Spleen (tissue), 7 donors: ENCODE measurements at regions not wholly inside any gene's neighbourhood (a gene's known extent, or its start where the extent isn't known, plus 50 kb on each side); places are given as distances from the start of the nearest gene placed in this dataset.

Experiments used
- POLR2A ChIP-seq, 3 donors: fragments of 450-650 bp; IDR thresholded peaks; one replicate each; pipeline ENCODE4 v1.5.1; 2017; ENCODE audit warnings: antibody characterized with exemption in 3 of 3, mild to moderate bottlenecking in 1 of 3
- POLR2AphosphoS5 ChIP-seq, 3 donors: sonication (generic); formaldehyde crosslinking; IDR thresholded peaks; one replicate each; pipeline ENCODE4 v1.5.1; 2017; ENCODE audit warnings: antibody characterized with exemption in 3 of 3
- TF ChIP-seq, protein P1 (sequence below), 11 experiments: fragments of 200-600 bp in 7 of 11; fragments of 450-650 bp in 4 of 11; sonication (generic) in 4 of 11; IDR thresholded peaks in 8 of 11; conservative IDR thresholded peaks in 3 of 11; 1 replicate in 7 of 11; 2 replicates in 4 of 11; pipeline versions ENCODE4 v1.4.0 to v1.8.0; 2016 to 2021; ENCODE audit warnings: antibody characterized with exemption in 11 of 11, inconsistent platforms in 4 of 11, mild to moderate bottlenecking in 1 of 11
- donor health status: DM: no; HTN: no; CAD: no; lungs with moderate emphysema.
- donor health status: DM: no; HTN: no; CAD: no.
- donor health status: DM: no; HTN: no; CAD: no.

DNA sequence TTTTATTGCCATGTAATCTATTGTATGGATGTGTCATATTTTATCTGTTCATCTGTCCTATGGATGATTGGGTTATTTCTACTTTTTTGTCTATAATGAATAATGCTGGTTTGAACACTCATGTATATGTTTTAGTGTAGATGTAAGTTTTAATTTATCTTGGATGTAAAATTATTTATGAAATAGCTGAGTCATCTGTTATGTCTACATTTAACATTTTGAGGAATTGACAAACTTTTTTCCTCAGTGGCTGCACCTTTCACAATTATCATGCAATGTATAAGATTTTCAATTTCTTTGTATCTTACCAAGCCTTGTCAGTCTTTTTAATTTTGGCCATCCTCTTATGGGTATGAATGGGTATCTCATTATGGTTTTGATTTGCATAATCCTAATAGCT is 666.4 kb downstream of the DIPK2A start:
- TF ChIP-seq, protein P1, sequence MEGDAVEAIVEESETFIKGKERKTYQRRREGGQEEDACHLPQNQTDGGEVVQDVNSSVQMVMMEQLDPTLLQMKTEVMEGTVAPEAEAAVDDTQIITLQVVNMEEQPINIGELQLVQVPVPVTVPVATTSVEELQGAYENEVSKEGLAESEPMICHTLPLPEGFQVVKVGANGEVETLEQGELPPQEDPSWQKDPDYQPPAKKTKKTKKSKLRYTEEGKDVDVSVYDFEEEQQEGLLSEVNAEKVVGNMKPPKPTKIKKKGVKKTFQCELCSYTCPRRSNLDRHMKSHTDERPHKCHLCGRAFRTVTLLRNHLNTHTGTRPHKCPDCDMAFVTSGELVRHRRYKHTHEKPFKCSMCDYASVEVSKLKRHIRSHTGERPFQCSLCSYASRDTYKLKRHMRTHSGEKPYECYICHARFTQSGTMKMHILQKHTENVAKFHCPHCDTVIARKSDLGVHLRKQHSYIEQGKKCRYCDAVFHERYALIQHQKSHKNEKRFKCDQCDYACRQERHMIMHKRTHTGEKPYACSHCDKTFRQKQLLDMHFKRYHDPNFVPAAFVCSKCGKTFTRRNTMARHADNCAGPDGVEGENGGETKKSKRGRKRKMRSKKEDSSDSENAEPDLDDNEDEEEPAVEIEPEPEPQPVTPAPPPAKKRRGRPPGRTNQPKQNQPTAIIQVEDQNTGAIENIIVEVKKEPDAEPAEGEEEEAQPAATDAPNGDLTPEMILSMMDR (IDR thresholded peaks at IDR 0.05 in 8 of 11, conservative IDR thresholded peaks at IDR 0.05 in 3 of 11) = no peak
- TF ChIP-seq POLR2A (IDR thresholded peaks at IDR 0.05) (no peak), POLR2AphosphoS5 (IDR thresholded peaks at IDR 0.05) (no peak)
